ENCODE measurements at regions not wholly inside any gene's neighbourhood (a gene's known extent, or its start where the extent isn't known, plus 50 kb on each side); places are given as distances from the start of the nearest gene placed in this dataset.

DNA sequence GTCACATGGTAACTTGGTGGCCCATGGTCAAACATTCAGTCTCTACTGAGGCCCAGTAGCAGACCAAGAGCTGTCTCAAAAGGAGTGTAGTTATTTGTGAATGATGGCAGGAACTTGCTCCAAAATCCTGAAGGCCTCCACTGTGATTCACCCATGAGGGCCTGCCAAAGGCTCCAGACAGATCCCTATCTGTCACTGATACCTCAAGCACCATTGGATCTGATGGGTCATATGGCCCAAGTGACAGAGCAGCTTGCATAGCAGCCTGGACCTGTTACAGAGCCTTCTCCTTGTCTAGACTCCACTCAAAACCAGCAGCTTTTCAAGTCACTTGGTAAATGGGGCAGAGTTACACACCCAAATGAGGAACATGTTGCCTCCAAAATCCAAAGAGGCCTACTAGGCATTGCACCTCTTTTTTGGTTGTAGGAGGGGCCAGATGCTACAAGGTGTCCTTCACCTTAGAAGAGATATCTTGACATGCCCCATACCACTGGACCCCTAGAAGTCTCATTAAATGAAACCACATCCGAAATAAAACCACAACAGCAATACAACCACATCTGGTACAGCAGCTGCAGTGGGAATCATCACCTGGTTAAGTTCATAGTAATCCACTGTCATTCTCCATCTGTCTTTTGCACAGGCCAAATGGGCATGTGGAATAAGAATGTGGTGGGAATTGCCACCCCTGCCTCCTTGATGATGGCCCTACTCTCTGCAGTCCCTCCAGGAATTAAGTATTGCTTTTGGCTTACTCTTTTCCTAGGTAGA lies 150.4 kb upstream of the MAX start:
- DNase-seq, result no peak

DNA sequence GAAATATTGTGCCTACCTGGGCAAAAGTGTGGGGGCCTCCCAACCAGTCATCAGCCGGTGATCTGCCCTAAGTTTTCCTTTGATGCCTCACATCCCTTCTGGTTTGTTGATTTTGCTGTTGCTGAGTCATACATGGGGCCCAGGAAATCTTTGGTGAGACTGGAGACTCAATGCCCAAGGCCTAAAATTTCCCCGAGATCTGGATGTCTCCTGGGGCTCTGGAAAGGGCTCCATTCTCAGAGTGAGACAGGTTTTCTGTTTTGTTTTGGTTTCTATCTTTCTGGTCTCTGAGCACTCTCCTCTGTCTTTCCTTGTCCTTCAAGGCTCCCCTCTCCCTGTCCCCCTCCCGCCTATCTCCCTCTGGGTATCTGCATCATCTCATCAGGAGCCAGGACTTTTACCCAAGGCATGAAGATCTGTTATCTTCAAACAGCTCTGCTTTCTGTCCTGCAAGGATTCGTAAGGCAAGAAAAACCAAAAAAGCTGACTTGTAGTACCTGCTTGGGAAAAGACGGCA lies 152.8 kb upstream of the MAX start:
- no peak for DNase-seq

DNA sequence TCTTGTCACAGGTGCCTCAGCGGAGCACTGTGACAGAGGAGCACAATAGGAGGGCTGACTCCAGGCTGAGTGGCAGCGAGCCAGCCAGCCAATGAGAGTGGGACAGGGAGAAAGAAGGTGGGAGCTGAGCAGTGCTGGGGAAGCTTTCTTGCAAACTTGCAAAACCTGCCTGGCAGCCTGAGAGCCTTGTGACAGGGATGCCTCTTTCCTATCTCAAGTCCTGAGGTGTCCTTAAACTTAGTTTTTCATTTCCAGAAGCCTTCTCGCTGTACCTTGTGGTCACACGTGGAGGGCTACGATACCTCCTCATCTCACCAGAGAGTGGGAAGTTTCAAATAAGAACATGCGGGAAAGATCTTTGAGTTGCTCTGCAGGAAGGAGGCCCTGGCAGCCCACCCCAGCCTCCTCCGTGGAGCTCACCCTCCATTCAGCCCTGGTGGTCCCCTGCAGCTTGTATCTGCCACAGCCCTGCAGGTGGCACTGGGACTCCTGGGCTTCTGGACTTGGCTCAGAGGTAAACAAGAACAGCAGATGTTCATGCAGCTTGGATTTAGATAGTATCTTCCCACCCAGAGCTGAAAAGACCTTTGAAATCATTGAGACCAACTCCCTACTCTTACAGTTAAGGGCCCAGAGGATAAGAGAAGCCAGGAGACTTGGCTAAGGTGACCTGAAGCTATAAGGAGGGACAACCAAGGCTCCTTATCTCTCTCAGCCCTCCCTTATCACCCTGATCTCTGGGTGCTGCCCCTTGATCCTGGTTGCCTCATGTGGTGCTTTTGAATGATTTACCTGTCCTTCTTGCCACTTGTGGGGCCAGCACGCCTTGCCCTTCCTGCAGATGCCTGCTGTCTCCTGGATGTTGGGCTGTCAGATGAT lies 153.5 kb upstream of the MAX start:
- no peak for DNase-seq

DNA sequence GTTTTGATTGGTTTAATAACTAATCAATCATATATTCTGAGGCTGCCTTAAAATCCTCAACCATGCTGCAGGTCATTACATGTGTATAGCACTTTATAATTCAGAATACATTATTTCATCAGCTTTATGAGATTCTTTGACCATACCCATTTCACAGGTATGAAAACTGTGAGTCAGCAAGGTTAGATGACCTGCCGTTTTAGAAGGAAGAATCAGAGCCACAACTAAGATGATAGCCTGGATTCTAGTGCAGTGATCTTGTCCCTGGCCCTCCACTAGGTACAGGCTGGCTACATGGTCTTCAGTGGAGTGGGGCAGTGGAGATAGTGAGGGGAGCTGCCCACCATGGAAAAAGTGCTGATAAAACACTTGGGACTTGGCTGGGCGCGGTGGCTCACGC lies 154.4 kb upstream of the MAX start:
- no peak for DNase-seq

- DNase-seq, result no peak
These were observed 155.1 kb upstream of the FUT8 start for GRCh38 chr14:65257425-65257824.

DNA sequence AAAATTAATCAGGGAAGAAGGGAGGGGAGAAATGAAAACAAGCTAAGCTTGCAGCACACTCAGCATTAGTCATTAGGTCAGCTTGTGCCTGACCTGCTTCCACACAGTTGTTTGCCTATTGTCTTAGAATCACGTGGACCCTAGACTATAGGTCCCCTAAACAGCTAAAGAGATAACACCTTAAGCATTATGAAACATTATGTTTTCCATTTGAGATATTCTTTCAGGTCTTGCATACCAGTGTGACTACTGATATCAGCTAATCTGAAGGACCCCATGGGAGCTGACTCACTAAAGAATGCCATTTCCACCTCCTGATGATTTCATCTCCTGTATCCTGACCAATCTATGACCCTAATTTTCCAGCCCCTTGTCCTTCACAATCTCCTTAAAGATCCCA lies 154.1 kb upstream of the FUT8 start:
- DNase-seq, result no peak

GRCh38 chr14:65259000-65259399 lies 153.5 kb upstream of the FUT8 start:
- DNase-seq, result no peak

- no peak for DNase-seq
These were observed 151.7 kb upstream of the FUT8 start for GRCh38 chr14:65260786-65261185.

- no peak for DNase-seq
These were observed 151.1 kb upstream of the FUT8 start for GRCh38 chr14:65261425-65261920.

DNA sequence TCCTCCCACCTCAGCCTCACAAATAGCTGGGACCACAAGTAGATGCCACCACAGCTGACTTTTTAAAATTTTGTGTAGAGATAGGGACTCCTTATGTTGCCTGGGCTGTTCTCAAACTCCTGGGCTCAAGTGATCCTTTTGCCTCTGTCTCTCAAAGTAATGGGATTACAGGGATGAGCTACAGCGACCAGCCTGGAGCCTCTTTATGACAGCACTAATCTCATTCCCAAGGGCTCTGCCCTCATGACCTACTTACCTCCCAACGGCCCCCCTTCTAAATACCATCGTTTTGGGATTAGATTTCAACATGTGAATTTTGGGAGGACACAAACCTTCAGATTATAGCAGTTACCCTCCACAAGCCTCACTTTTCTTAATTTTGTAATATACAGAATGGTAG lies 150.6 kb upstream of the FUT8 start:
- no peak for DNase-seq

DNA sequence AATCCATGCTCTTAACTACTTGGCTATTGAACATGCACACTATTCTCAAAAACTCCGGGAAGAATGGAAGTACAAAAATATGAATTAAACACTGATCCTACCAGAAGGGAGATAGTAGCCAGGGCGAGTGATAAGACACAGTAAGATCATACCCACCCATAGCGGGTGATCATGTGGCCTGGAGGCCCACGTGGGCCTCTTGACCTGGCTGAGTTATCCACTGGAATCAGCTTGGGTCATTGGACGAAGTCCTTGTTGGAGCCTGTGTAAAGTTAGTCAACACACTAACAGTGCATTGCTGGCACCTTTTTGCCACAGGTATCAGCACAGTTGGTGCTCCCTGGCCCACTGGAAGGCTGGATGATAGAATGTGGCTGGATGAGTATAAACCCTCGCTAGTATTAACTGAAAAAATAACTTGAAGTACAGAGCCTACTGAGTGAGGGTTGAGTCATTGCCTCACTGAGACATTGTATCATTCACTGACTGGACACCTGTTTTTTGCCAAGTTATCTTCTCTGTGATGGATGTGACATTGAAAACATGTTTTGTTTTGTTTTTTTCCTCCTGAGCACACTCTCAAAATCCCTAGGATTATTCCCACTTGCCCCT lies 149.2 kb upstream of the FUT8 start:
- no peak for DNase-seq

DNA sequence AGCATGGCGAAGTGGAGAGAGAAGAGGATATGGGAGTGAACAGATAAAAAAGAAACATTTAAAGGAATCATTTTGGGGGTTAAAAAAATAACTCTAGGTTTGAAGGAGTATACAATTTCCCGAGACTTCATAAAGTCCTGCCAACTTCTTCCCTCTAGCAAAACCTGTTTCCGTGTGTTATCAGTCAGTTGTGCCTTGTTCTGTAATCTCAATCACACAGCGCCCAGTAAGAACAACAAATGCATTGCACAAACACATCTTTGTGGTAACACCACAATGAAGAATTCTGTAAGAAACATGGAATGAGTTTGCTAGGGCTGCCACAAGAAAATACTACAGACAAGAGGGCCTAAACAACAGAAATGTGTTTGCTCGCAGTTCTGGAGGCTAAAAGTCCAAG lies 144.7 kb upstream of the FUT8 start:
- no peak for DNase-seq

DNA sequence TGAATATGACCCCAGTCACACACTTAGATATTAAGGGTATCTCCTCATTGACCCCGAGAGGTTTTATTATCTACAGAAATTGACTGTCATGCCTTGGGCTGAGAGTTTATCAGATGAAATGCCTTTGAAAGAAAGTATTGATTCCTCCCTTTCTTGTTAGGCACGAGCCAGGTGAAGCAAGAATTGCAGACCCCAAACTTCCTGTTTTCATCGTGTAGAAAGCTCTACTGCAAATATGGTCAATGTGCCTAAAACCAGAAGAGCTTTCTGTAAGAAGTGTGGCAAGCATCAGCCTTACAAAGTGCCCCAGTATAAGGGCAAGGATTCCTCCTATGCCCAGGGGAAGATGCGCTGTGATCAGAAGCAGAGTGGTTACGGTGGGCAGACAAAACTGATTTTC lies 143.9 kb upstream of the FUT8 start:
- no peak for DNase-seq

DNA sequence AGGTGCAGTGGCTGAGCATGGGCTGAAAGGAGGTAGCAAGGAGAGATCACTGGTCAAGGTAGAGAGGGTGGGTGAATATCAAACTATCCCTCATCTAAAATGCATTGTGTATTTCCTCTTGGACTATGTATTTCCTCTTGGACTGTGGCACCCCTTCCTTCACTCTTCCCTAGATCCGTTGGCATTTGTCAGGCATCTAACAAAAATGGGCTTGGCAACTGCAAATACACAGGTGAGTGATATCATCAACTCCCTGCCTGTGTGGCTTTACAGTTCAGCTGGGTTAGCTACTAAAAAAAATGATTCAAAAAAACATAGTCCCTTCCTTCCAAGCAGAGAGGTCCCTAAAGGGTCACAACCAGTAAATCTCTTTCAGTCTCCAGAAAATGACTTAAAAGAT lies 142.8 kb upstream of the FUT8 start:
- no peak for DNase-seq

GRCh38 chr14:65277027-65277426 lies 135.5 kb upstream of the FUT8 start:
- DNase-seq, result no peak

GRCh38 chr14:65277580-65278270 lies 134.8 kb upstream of the FUT8 start:
- no peak for DNase-seq

DNA sequence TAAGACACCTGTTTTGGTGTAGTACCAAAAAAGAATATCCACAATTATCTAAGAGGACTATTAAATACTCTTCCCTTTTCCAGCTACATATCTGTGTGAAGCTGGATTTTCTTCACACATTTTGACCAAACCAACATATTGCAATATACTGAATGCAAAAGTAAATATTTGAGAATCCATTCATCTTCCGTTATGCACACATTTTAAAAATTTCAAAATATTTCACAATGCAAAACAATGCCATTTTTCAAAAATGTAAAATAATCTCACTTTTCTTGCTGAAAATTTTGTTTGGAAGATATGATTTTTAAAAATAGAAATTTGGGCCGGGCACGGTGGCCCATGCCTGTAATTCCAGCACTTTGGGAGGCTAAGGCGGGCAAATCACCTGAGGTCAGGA lies 133.9 kb upstream of the FUT8 start:
- no peak for DNase-seq

- no peak for DNase-seq
These were observed 133.0 kb upstream of the FUT8 start for GRCh38 chr14:65279510-65279909.

- DNase-seq, result no peak
These were observed 132.6 kb upstream of the FUT8 start for GRCh38 chr14:65279958-65280357.

DNA sequence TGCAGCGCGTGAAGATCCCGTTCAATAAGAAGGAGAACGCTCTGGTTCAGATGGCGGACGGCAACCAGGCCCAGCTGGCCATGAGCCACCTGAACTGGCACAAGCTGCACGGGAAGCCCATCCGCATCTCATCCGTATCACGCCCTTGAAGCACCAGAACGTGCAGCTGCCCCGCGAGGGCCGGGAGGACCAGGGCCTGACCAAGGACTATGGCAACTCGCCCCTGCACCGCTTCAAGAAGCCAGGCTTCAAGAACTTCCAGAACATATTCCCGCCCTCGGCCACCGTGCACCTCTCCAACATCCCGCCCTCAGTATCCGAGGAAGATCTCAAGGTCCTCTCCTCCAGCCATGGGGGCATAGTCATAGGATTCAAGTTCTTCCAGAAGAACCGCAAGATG lies 131.9 kb upstream of the FUT8 start:
- DNase-seq, result no peak

- DNase-seq, result no peak
These were observed 130.3 kb upstream of the FUT8 start for GRCh38 chr14:65281991-65282895.

- DNase-seq, result no peak
These were observed 129.7 kb upstream of the FUT8 start for GRCh38 chr14:65282896-65283253.
